ENCODE measurements at regions not wholly inside any gene's neighbourhood (a gene's known extent, or its start where the extent isn't known, plus 50 kb on each side); places are given as distances from the start of the nearest gene placed in this dataset.

DNA sequence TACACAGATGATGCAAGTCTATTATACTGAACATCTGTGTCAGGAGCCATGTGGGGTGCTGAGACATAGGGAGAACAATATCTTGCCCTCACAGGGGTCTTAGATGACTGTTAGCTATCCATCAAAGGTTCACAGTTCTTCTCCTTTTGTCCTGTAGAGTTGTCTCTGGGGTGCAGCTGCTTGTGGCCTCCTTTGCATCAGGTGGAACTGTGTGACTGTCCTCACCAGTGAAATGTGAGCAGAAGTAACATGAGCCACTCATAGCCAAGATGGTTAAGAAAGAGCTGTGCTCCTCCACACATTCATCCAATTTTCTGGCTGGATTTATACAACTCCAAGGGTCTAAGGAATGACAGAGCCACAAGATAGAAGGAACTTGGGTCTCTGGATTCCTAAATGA lies 56.0 kb upstream of the ST8SIA3 start:
- Histone ChIP-seq H3K23ac (ENCODE audit: low read depth, low read length) (no peak overlapping the region), H3K4me2 (ENCODE audit: low read depth, low read length) (no peak overlapping the region), H3K4me3 (ENCODE audit: insufficient read depth, low read depth, low read length) (no peak overlapping the region), H3K79me1 (ENCODE audit: low read depth in 1 of 2, low read length in 2 of 2) (no peaks in the 10 kb centered on the region), H2AFZ (replicated peaks; ENCODE audit: low read length, poor library complexity) (no peak overlapping the region), H4K8ac (ENCODE audit: low read depth in 2 of 2, low read length in 2 of 2) (no peak overlapping the region), H2BK120ac (ENCODE audit: low read depth, low read length) (no peak overlapping the region), H3K9me1 (ENCODE audit: insufficient read depth, low read length) (no peaks in the 10 kb centered on the region), H3K9ac (ENCODE audit: low read depth, low read length) (no peak overlapping the region), H3K56ac (ENCODE audit: extremely low read depth, insufficient read depth, low read length) (no peak overlapping the region), H4K20me1 (ENCODE audit: insufficient read depth, low read length) (no peaks in the 10 kb centered on the region), H3K4ac (ENCODE audit: low read depth, low read length) (no peak overlapping the region), H2BK5ac (ENCODE audit: low read depth, low read length, poor library complexity, severe bottlenecking) (no peak overlapping the region), H2BK20ac (ENCODE audit: low read depth, low read length) (no peak overlapping the region), H3K18ac (ENCODE audit: low read depth, low read length) (no peak overlapping the region), H3K27me3 (ENCODE audit: control insufficient read depth, insufficient read depth, low read length) (no peaks in the 10 kb centered on the region; the same call in 1 of the 2 replicates), H2BK15ac (ENCODE audit: low read depth, low read length) (no peak overlapping the region), H3K4me1 (ENCODE audit: control insufficient read depth, insufficient read depth, low read length) (no peaks in the 10 kb centered on the region), H3K9me3 (ENCODE audit: control insufficient read depth, insufficient read depth, low read length) (no peaks in the 10 kb centered on the region), H2AK9ac (replicated peaks; ENCODE audit: low read depth, low read length, poor library complexity) (no peak overlapping the region), H4K91ac (ENCODE audit: insufficient read depth, low read depth, low read length) (no peak overlapping the region), H3K36me3 (ENCODE audit: control insufficient read depth, insufficient read depth, low read length) (no peaks in the 10 kb centered on the region), H2AK5ac (ENCODE audit: low read depth, low read length) (no peak overlapping the region), H3K14ac (replicated peaks; ENCODE audit: low read depth, low read length) (no peak overlapping the region), H4K5ac (ENCODE audit: low read depth, low read length) (no peak overlapping the region), H3K27ac (ENCODE audit: insufficient read depth, low read length) (no peak overlapping the region)
- DNase-seq (no peak), ATAC-seq (ENCODE audit: low read depth) (no peak)
- intact Hi-C loops (cut with micrococcal nuclease): no loop called here
- no TSS peak for BruUV-seq (replicated peaks)
- in situ Hi-C loops (cut with MboI; ENCODE audit: low sequenced_read_pairs): no loop called here
- CTCF ChIA-PET: no interaction called here
- POLR2A ChIA-PET (ENCODE audit: unreplicated experiment): no interaction called here
- TF ChIP-seq SMC3 (IDR thresholded peaks at IDR 0.05; ENCODE audit: low read depth, low read length) (no peak), POLR2A (IDR thresholded peaks at IDR 0.05; ENCODE audit: low read depth, low read length) (no peak), NFE2L2 (IDR thresholded peaks at IDR 0.05; ENCODE audit: low read depth, low read length) (no peak)
- dilution Hi-C loops (cut with HindIII; ENCODE audit: low sequenced_read_pairs, unreplicated experiment): no loop called here

All from IMR-90 (cell line).